Activated CD4-positive, alpha-beta T cell treated with anti-CD3 and anti-CD28 coated beads, Interleukin-2, amount 10 ng/mL, durations not matched to agents 7 days and 5 days (primary cell): ENCODE measurements at regions not wholly inside any gene's neighbourhood (a gene's known extent, or its start where the extent isn't known, plus 50 kb on each side); places are given as distances from the start of the nearest gene placed in this dataset.

ENCODE experiments used
- CTCF ChIA-PET: fragments of 350-600 bp; sonication (Branson Sonifier 250); formaldehyde crosslinking; loops from one replicate; lab custom pipeline; 2021; ENCODE audit warnings: antibody characterized with exemption; lab: Charles Lee
- POLR2A ChIA-PET: fragments of 350-600 bp; sonication (Branson Sonifier 250); formaldehyde crosslinking; loops from one replicate; lab custom pipeline; 2021; ENCODE audit warnings: antibody characterized with exemption; lab: Charles Lee
- DNase-seq: peaks from one replicate; pipeline ENCODE4 v3.0.0-alpha.2; 2020
- H3K27ac Mint-ChIP-seq: one replicate; pipeline ENCODE4 v1.8.0; 2021; ENCODE audit warnings: mild to moderate bottlenecking, moderate library complexity, mixed read lengths
- H3K27me3 Mint-ChIP-seq: one replicate; pipeline ENCODE4 v1.8.0; 2021; ENCODE audit warnings: mixed read lengths
- H3K36me3 Mint-ChIP-seq: one replicate; pipeline ENCODE4 v1.8.0; 2021; ENCODE audit warnings: low read depth, mixed read lengths
- H3K4me1 Mint-ChIP-seq: one replicate; pipeline ENCODE4 v1.8.0; 2021; ENCODE audit warnings: mixed read lengths
- H3K4me3 Mint-ChIP-seq: one replicate; pipeline ENCODE4 v1.8.0; 2021; ENCODE audit warnings: mild to moderate bottlenecking, moderate library complexity, mixed read lengths
- H3K9me3 Mint-ChIP-seq: one replicate; pipeline ENCODE4 v1.8.0; 2021; ENCODE audit warnings: mixed read lengths

GRCh38 chr4:129929052-129929451, 833.1 kb downstream of the C4orf33 start:
- Mint-ChIP-seq H3K27me3 (no peaks in the 10 kb centered on the region), H3K4me3 (no peak overlapping the region), H3K4me1 (no peaks in the 10 kb centered on the region), H3K27ac (no peak overlapping the region), H3K36me3 (no peaks in the 10 kb centered on the region), H3K9me3 (no peaks in the 10 kb centered on the region)
- ChIA-PET CTCF (no interaction called here), POLR2A (no interaction called here)
- no peak for DNase-seq

GRCh38 chr4:129929984-129930383, 834.0 kb downstream of the C4orf33 start:
- H3K36me3 Mint-ChIP-seq: no peaks in the 10 kb centered on the region
- ChIA-PET CTCF (no interaction called here), POLR2A (no interaction called here)
- no peak overlapping the region for H3K27ac Mint-ChIP-seq
- no peaks in the 10 kb centered on the region for H3K4me1 Mint-ChIP-seq
- no peaks in the 10 kb centered on the region for H3K9me3 Mint-ChIP-seq
- no peaks in the 10 kb centered on the region for H3K27me3 Mint-ChIP-seq
- no peak overlapping the region for H3K4me3 Mint-ChIP-seq
- DNase-seq: no peak

GRCh38 chr4:129950217-129950616, 854.3 kb downstream of the C4orf33 start:
- Mint-ChIP-seq H3K27me3 (no peaks in the 10 kb centered on the region), H3K9me3 (no peaks in the 10 kb centered on the region), H3K36me3 (no peaks in the 10 kb centered on the region), H3K27ac (no peak overlapping the region), H3K4me1 (no peaks in the 10 kb centered on the region), H3K4me3 (no peak overlapping the region)
- ChIA-PET POLR2A (no interaction called here), CTCF (no interaction called here)
- no peak for DNase-seq

GRCh38 chr4:129966175-129966574, 870.2 kb downstream of the C4orf33 start:
- Mint-ChIP-seq H3K27ac (no peak overlapping the region), H3K4me3 (no peak overlapping the region), H3K27me3 (no peaks in the 10 kb centered on the region), H3K9me3 (no peaks in the 10 kb centered on the region), H3K36me3 (no peaks in the 10 kb centered on the region), H3K4me1 (no peaks in the 10 kb centered on the region)
- DNase-seq: no peak
- POLR2A ChIA-PET: no interaction called here
- CTCF ChIA-PET: no interaction called here

- Mint-ChIP-seq H3K27me3 (no peaks in the 10 kb centered on the region), H3K9me3 (no peaks in the 10 kb centered on the region), H3K27ac (no peak overlapping the region), H3K4me3 (no peak overlapping the region), H3K4me1 (no peaks in the 10 kb centered on the region), H3K36me3 (no peaks in the 10 kb centered on the region)
- POLR2A ChIA-PET: no interaction called here
- CTCF ChIA-PET: no interaction called here
- no peak for DNase-seq
These were observed 872.4 kb downstream of the C4orf33 start for GRCh38 chr4:129968366-129968765.

- Mint-ChIP-seq H3K36me3 (no peaks in the 10 kb centered on the region), H3K27me3 (no peaks in the 10 kb centered on the region), H3K4me1 (no peaks in the 10 kb centered on the region), H3K4me3 (no peak overlapping the region), H3K9me3 (no peaks in the 10 kb centered on the region), H3K27ac (no peak overlapping the region)
- CTCF ChIA-PET: no interaction called here
- DNase-seq: no peak
- POLR2A ChIA-PET: no interaction called here
These were observed 872.8 kb downstream of the C4orf33 start for GRCh38 chr4:129968778-129969177.

- POLR2A ChIA-PET: no interaction called here
These were observed 874.8 kb downstream of the C4orf33 start for GRCh38 chr4:129970801-129971200.

GRCh38 chr4:129971419-129971818, 875.5 kb downstream of the C4orf33 start:
- ChIA-PET POLR2A (no interaction called here), CTCF (no interaction called here)
- Mint-ChIP-seq H3K4me1 (no peaks in the 10 kb centered on the region), H3K9me3 (no peaks in the 10 kb centered on the region), H3K4me3 (no peak overlapping the region), H3K27me3 (no peaks in the 10 kb centered on the region), H3K36me3 (no peaks in the 10 kb centered on the region), H3K27ac (no peak overlapping the region)
- no peak for DNase-seq

More at GRCh38 chr4:129970801-129971200, 874.8 kb downstream of the C4orf33 start:
- CTCF ChIA-PET: no interaction called here
- Mint-ChIP-seq H3K27me3 (no peaks in the 10 kb centered on the region), H3K27ac (no peak overlapping the region), H3K9me3 (no peaks in the 10 kb centered on the region), H3K36me3 (no peaks in the 10 kb centered on the region), H3K4me3 (no peak overlapping the region), H3K4me1 (no peaks in the 10 kb centered on the region)
- no peak for DNase-seq

GRCh38 chr4:129972257-129972656, 876.3 kb downstream of the C4orf33 start:
- Mint-ChIP-seq H3K27ac (no peak overlapping the region), H3K36me3 (no peaks in the 10 kb centered on the region), H3K27me3 (no peaks in the 10 kb centered on the region), H3K4me1 (no peaks in the 10 kb centered on the region), H3K9me3 (no peaks in the 10 kb centered on the region), H3K4me3 (no peak overlapping the region)
- DNase-seq: no peak
- ChIA-PET POLR2A (no interaction called here), CTCF (no interaction called here)

GRCh38 chr4:129974730-129975129, 878.8 kb downstream of the C4orf33 start:
- CTCF ChIA-PET: no interaction called here
- DNase-seq: no peak
- POLR2A ChIA-PET: no interaction called here
- H3K4me1 Mint-ChIP-seq: no peaks in the 10 kb centered on the region
- no peak overlapping the region for H3K27ac Mint-ChIP-seq
- no peaks in the 10 kb centered on the region for H3K9me3 Mint-ChIP-seq
- no peaks in the 10 kb centered on the region for H3K27me3 Mint-ChIP-seq
- no peaks in the 10 kb centered on the region for H3K36me3 Mint-ChIP-seq
- no peak overlapping the region for H3K4me3 Mint-ChIP-seq

- ChIA-PET CTCF (no interaction called here), POLR2A (no interaction called here)
- no peak overlapping the region for H3K27ac Mint-ChIP-seq
- H3K36me3 Mint-ChIP-seq: no peaks in the 10 kb centered on the region
- H3K4me3 Mint-ChIP-seq: no peak overlapping the region
- H3K9me3 Mint-ChIP-seq: no peaks in the 10 kb centered on the region
- no peaks in the 10 kb centered on the region for H3K27me3 Mint-ChIP-seq
- no peaks in the 10 kb centered on the region for H3K4me1 Mint-ChIP-seq
- DNase-seq: no peak
These were observed 882.4 kb downstream of the C4orf33 start for GRCh38 chr4:129978315-129978714.

- Mint-ChIP-seq H3K4me1 (no peaks in the 10 kb centered on the region), H3K27ac (no peak overlapping the region), H3K4me3 (no peak overlapping the region), H3K36me3 (no peaks in the 10 kb centered on the region), H3K9me3 (no peaks in the 10 kb centered on the region), H3K27me3 (no peaks in the 10 kb centered on the region)
- DNase-seq: no peak
- POLR2A ChIA-PET: no interaction called here
- CTCF ChIA-PET: no interaction called here
These were observed 893.0 kb downstream of the C4orf33 start for GRCh38 chr4:129988957-129989356.

GRCh38 chr4:129994715-129995114, 898.8 kb downstream of the C4orf33 start:
- POLR2A ChIA-PET: no interaction called here
- Mint-ChIP-seq H3K4me1 (no peaks in the 10 kb centered on the region), H3K27ac (no peak overlapping the region), H3K27me3 (no peaks in the 10 kb centered on the region), H3K36me3 (no peaks in the 10 kb centered on the region), H3K4me3 (no peak overlapping the region), H3K9me3 (no peaks in the 10 kb centered on the region)
- CTCF ChIA-PET: no interaction called here
- DNase-seq: no peak

- ChIA-PET POLR2A (no interaction called here), CTCF (no interaction called here)
These were observed 902.6 kb downstream of the C4orf33 start for GRCh38 chr4:129998436-129999150.

More at GRCh38 chr4:129998436-129999150, 902.6 kb downstream of the C4orf33 start:
- Mint-ChIP-seq H3K9me3 (no peaks in the 10 kb centered on the region), H3K27me3 (no peaks in the 10 kb centered on the region), H3K4me3 (no peak overlapping the region), H3K27ac (no peak overlapping the region), H3K4me1 (no peaks in the 10 kb centered on the region), H3K36me3 (no peaks in the 10 kb centered on the region)
- DNase-seq: no peak
